ENCODE measurements at regions not wholly inside any gene's neighbourhood (a gene's known extent, or its start where the extent isn't known, plus 50 kb on each side); places are given as distances from the start of the nearest gene placed in this dataset.
"Not testable (repeated sequence)": the region's sequence is repeated elsewhere in the genome, so short reads cannot be mapped to it uniquely, and the experiment has no call there.

DNA sequence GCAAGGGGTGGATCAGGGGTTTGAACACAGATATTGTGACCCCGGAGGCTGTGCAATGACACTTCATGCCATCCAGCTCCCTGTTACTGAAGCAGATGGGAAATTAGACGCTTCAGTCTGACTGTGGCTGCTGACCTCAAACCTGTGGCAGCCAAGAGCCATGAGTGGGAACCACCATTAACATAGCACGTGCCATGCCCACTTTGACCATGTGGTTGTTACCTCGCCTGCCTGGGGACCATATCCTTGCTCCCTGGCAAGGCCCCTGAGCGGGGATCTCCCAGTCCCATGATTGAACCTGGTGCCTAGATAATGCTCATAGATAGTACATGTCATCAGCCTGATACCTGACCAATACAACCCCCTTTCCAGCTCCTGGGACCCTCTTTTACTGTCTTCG, 68.9 kb downstream of the CYP26B1 start:
- no peak for DNase-seq (ENCODE audit: low read depth)

DNA sequence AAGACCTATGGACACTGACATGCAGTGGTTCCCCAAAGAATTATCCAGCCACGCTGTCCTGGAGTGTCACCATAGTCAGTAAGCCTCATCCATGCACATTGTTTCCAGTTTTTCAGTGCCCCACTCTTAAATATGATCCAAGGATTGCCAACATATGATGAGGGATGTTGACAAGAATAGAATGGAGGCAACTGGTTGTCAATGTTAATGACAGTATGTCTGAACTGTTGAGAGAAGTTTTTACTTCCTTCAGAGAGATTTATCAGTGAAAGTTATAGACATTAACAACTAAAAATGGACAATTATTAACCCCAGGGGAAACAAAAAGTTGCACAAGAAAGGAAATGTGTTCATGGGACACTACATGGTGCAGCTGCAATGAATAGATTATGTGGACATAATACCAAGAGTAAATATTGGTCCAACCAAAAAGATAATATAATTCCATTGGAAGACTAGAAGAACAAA, 69.9 kb downstream of the CYP26B1 start:
- no peak for DNase-seq (ENCODE audit: low read depth)

DNA sequence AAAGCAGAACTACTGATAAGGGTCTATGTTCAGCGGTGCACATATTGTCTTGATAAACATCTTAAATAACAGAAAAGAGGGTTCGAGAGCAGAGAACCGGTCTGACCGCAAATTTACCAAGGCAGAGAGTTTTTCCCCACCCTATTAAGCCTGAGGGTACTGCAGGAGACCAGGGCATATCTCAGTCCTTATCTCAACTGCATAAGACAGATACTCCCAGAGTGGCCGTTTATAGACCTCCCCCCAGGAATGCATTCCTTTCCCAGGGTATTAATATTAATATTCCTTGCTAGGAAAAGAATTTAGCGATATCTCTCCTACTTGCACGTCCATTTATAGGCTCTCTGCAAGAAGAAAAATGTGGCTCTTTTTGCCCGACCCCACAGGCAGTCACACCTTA, 74.3 kb downstream of the CYP26B1 start:
- not testable (repeated sequence) for DNase-seq (ENCODE audit: low read depth)

DNA sequence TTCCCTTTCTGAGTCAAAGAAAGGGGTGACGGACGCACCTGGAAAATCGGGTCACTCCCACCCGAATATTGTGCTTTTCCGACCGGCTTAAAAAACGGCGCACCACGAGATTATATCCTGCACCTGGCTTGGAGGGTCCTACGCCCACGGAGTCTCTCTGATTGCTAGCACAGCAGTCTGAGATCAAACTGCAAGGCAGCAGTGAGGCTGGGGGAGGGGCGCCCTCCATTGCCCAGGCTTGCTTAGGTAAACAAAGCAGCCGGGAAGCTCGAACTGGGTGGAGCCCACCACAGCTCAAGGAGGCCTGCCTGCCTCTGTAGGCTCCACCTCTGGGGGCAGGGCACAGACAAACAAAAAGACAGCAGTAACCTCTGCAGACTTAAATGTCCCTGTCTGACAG, 83.5 kb downstream of the CYP26B1 start:
- not testable (repeated sequence) for DNase-seq (ENCODE audit: low read depth)

DNA sequence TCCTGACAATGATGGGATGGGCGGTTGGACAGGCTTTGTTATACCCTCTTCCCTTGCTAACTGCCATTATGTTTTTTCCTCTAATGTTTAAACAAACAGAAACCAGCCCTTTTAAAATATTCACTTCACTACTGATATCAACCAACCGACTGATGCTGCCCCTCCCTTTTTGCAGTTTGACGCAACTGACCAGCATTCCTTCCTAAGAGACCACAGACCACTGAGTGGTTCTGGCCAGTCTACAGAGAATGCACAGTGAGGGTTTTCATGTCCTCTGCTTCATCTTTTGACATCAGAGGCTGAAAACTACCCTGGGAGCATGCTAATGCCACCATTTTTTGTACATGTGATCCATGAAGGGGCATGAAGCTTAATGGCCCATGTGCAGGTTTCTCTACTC, 85.3 kb downstream of the CYP26B1 start:
- peak; percentile 11 for DNase-seq (ENCODE audit: low read depth)

DNA sequence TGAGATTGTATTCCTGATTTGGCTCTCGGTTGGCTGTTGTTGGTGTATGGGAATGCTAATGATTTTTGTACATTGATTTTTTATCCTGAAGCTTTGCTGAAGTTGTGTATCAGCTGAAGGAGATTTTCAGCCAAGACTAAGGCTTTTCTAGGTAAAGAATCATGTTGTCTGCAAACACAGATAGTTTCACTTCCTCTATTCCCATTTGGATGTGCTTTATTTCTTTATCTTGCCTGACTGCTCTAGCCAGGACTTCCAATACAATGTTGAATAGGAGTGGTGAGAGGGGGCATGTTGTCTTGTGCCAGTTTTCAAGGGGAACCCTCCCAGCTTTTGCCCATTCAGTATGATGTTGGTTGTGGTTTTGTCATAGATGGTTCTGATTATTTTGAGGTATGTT, 90.4 kb downstream of the CYP26B1 start:
- DNase-seq (ENCODE audit: low read depth) = no peak

DNA sequence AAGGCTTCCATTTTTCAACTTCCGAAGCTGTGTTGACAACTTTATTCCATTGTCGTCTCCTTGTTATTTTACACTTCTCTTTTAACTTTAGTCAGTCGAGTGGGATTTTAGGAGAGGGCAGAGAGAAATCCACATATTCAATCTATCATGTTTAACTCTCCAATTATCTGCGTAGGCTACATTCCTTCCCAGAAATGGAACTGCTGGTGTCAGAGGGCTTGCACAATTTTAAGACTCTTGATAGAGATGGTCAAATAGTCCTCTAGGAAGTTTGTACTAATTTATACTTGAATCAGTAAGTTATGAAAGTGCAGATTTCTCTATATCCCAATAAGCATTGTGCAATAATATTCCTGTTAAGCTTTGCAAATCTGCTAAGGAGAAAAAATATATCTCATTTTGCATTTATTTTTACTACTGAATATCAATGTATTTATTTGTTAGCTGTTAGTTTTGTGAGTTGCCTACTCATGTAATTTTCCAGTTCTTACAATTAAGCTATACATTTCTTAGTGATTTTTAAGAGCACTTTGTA, 95.6 kb downstream of the CYP26B1 start:
- no peak for DNase-seq (ENCODE audit: low read depth)

DNA sequence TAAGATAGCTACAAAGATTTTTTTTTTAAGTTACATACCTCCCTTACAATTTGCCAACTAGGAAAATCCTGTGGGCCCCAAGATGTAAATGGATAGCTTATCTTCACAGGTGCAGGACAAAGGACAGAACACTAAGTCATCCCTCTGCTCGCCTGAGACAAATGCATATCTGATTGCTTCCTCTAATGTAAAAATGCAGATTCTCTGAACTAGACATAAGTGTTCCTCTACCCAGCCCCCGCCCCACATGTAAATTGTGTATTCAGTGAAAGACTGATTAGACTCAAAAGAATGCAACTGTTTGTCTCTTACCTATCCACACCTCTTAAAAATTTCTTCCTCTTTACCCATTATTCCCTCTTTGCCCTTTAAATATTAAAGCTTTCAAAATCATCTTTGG, 96.5 kb downstream of the CYP26B1 start:
- no peak for DNase-seq (ENCODE audit: low read depth)

DNA sequence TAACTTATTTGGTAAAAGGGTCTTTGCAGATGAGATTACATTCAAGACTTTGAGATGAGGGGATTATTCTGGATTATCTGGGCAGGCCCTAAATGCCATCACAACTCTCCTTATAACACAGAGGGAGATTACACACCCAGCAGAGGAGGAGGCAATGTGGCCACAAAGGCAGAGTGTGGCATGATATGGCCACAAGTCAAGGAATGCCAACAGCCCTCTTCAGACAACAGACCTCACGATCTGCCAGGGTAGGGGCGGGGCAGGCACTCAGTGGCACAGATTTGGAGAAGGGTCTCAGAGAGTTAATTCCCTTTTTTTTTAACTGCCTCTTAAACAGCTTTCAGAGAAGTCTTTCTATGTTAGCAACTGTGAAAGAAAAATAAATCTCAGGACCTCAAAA, 96.9 kb downstream of the CYP26B1 start:
- no peak for DNase-seq (ENCODE audit: low read depth)

DNA sequence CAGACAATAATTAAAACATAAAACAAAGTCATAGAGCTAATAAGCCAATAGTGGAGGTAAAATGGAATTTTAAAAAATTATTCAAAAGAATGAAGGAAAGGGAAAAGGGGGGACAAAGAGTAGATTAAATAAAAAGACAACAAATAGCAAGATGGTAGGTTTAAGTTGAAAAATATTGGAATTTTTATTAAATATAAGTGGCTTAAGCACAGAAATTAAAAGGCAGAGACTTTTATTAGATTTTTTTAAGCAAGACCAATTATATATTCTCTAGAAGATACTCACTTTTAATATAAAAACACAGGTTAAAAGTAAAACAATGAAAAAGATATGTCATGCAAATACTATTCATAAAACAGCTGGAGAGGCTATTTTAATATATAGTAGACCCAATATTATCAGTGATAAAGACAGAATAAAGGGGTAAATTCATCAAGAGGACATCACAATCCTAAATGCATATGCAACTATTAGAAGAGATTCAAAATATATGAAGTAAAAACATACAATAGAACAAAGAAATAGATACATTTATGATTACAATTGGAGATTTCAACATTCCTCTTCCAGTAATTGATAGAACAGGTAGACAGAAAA, 98.7 kb downstream of the CYP26B1 start:
- DNase-seq (ENCODE audit: low read depth) = no peak

DNA sequence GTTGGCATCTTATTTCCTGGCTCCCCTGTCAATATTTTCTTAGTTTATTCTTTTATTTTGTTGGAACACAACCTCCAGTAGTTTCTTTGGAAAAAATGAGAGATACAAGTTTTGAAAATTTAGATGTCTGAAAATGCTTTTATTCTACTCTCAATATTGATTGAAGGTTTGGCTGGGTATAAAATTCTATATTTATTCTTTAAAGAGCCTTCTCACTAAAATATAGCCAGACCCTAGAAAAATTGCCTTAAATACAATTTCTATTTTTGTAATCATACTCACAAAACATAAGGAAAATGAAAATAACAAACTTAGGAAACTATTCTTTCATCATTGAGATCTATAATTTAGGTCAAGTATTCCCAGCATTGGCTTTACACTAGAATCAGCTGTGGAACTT, 103.7 kb downstream of the CYP26B1 start:
- DNase-seq (ENCODE audit: low read depth) = no peak

DNA sequence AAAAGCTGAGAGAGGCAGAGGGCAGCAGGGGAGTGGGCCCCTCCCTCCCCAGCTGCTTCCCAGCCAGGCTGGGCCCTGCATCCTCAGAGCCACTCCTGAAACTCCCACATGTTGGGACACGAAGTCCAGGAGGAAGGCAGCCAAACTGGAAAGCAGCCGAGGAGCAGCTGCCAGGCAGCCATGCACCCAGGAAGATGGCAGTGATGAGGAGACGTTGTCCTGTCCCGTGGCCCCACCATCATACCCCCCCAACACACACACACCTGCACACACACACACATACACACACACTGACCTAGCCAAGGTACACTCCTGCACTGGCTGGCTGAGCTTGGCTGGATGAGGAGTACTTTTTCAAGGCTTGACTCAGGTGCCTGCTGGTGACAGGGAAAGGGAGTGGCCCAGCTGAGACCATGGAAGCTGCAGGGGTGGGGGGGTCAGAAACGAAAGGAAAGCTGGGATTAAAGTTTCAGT, 106.0 kb downstream of the CYP26B1 start:
- no peak for DNase-seq (ENCODE audit: low read depth)

DNA sequence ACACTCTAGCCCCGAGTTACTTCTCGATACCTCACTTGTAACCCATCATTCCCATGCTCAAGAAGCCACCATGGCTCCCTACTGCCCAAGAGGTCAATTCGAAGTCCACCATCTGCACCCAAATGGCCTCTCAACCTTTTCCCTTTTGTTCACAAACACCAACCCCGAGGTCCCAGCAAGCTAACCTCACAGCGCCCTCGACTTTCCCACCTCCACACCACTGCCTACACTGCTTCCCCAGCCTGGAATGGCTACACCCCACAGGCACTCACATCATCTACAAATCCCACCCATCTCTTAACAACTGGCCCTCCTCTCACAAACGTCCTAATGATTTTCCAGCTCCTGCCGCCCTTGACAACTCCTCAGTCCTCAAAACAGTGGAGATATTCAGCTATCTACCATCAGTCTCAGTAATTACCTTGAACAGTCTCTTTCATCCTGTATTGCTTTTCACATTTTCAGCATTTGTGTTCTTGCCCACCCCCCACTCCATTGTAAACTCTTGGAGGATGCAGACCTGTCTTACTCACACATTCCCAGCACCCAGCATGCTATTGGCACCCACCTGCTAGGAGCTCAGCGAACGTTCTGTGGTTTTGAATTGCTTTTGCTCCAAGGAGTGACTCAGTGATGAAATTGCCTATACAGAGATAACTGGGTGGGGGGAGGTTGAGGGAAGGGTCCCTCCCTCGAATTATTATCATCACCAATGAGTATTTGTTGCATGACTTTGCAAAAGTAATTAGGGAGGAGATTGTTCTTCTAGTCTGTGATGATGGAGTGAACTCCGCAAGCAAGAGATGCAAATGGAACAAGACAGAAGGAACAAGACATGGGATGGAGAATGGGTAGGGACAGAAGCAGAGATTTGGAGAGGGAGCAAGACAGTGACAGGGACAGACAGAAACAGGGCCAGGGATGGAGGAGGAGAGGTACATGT, 106.8 kb downstream of the CYP26B1 start:
- no peak for DNase-seq (ENCODE audit: low read depth)

DNA sequence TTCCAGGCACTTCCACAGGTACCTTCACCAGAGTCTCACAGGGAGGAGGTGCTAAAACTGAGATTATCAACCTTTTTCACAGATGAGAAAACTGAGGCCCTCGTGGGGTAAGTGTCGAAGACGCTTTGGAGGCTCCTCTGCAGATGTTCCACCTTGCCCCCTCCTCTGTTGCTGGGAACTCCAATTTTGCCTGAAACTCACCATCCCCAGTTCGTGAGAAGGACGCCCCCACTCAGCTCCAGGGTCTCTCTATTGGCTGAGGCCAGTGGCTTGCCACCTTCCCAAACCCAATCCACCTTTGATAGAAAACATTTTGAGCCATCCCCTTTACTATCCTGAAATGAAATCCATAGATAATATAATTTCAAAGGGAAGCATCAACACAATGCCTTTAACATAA, 109.1 kb downstream of the CYP26B1 start:
- no peak for DNase-seq (ENCODE audit: low read depth)

DNA sequence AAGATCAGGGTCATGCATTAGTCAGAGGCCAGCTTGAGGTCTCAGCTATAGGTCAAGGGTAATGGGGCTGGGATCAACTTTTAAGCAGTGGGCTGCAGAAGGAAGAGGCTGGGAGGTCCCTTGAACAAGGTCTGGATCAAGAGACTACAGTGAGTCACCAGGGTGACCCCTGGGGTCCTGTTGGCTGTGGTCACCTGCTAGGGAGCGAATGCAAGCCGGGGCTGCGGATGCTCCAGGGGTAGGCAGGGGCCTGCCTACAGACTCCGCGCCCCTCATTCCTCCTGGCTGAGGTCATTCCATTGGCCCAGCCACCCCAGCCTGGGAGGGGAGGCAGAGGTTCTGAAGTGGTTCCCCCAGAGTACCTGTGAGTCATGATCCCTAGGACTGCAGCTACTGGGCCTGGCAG, 110.4 kb downstream of the CYP26B1 start:
- no peak for DNase-seq (ENCODE audit: low read depth)

DNA sequence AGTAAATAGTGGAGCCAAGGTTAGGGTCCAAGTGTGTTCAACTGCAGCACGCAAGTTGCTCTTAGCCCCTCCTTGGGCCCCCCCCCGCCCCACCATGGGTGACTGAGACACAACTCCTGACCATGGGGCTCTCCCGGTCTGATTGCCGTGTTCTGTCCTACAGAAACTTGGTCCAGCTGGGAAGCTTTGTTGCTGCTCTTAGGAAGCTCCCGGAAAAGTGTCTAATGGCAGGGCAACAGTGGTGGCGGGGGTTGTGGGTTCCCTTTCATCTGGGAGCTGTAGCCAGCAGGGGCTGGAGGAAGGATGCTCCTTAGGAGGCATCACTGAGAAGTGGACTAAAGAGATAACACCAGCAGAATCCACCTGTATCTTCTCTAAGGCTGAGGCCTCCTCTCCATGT, 111.1 kb downstream of the CYP26B1 start:
- no peak for DNase-seq (ENCODE audit: low read depth)

DNA sequence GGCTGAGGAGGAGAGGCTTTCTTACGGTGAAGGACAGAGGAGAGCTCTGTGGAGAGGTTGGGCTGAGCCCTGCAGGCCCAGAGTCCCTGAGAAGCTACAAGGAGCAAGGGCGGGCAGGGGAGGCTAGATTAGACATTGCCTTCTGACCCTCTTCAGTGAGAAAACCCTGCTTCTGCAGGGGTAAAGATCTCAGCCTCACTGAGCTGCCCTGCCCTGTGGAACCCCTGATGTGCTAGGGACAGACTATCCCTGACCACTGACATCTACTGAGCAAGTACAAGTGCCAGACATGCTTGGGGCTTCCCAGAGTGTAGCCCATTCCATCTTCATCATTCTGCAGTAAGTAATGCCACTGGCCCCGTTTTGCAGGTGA, 111.5 kb downstream of the CYP26B1 start:
- no peak for DNase-seq (ENCODE audit: low read depth)

DNA sequence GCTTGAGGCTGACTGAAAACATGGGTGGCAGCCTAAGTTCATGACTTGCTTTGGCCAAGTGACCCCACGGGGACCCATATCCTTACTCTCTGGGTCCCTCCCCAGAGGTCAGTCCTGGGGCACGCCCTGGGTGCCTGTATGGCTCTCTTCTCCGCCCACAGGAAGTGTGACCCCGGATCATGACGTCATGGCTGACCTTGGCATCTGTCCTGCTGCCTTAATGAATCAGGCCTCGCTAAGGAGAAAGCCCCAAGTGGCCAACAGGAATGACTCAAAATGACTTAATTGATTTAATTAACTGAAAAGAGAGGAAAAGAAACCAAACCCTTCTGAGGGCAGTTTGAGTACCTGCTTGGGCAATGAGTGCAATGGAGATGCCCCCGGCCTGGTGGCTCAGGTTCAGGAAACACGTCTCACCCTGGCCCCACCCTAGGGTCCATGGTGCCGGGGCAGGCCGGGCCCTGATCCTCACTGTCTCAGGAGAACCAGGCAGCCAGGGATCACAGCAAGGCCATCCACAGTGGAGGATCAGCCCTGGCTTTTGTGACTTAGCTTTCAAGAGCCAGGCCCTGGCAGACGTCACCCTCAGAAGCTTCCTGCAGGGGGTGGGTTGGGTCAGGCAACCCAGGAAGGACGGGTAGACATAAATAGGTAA, 112.0 kb downstream of the CYP26B1 start:
- no peak for DNase-seq (ENCODE audit: low read depth)

DNA sequence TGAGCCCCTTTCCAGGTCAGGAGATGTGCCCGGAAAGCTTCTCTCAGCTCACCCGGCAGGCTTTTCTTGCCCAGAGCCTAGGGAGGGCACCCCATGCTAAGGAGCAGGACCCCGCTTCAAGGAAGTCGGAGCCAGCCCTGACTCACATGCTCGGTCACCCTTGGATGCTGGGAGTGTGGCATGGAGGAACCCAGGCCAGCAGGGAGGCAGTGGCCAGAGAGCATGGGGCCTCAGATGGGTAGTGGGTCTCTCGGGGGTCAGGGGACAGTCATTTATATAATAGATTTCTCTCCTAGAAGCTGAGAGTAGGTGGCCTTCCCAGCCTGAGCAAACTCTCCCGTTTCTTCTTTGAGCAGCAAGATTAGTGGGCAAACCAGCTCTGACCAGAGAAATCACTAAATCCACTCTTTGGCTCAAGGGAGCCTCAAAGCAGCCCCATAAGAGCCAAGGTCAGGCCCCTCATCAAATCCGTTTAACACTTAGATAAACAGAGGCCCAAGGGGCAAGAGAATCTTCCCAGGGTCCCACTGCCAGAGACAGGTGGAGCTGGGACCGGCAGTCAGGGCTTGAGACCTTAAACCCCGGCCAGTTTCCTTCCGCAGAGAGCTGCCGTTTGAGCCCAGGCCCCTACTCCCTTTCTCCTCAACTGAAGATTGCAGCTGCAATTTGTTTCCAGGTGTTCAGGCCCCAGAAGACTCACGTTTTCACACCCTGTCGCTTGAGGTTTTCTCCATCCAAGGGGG, 113.1 kb downstream of the CYP26B1 start:
- DNase-seq (ENCODE audit: low read depth) = no peak

DNA sequence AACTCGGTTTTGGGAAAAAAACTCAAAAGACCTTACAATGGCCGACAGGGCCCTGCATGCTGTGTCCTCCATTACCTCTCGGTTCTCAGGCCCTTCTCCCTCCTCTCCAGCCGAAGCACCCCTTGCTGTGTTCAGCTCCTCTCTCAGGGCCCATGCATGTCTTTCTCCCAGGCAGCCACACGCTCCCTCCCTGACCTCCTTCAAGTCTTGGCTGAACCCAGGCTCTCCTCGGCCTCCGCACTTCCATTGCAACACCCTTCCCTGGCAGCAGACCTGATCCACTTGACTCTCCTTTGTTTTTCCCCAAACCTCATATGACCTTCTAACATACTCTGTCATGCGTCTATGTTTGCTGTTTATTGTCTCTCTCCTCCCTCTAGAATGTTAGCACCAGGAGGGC, 114.0 kb downstream of the CYP26B1 start:
- no peak for DNase-seq (ENCODE audit: low read depth)

DNA sequence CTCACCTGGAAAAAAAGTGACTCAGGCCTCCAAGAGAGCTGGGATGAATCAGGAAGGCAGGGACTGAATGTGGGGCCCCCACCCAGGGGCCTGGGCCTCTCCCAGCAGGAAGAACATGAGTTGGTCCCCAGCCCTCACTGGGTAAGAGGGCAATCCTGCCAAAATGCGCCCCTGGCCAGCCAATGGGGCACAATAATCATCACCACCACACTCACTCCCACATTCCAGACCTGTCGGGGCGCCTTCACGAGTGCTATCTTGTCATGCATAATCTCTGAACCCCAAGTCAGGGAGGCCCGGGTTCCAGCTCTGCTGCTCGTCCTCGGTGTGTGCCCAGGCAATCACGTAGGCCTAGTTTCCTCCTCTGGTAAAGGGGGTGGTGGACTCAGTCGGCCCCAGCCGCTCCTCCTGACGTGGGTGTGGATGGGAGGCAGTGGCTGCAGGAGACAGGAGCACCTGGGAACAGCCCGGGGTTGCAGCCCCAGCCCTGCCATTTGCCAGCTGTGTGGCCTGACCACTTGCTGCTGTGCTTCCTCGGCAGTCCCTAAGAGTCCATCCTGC, 115.1 kb downstream of the CYP26B1 start:
- no peak for DNase-seq (ENCODE audit: low read depth)
